ENCODE measurements at regions not wholly inside any gene's neighbourhood (a gene's known extent, or its start where the extent isn't known, plus 50 kb on each side); places are given as distances from the start of the nearest gene placed in this dataset.

- DNase-seq, result no peak
Observed at GRCh38 chr15:66950114-66950513, 115.3 kb upstream of the SMAD3 start.

GRCh38 chr15:66951531-66952320, 113.7 kb upstream of the SMAD3 start:
- DNase-seq, result no peak

GRCh38 chr15:66952756-66953522, 112.5 kb upstream of the SMAD3 start:
- DNase-seq, result no peak

- DNase-seq, result no peak
Observed at GRCh38 chr15:66953523-66954229, 111.7 kb upstream of the SMAD3 start.

GRCh38 chr15:66954601-66955000, 110.8 kb upstream of the SMAD3 start:
- no peak for DNase-seq

GRCh38 chr15:66955001-66955516, 110.3 kb upstream of the SMAD3 start:
- DNase-seq, result no peak

- no peak for DNase-seq
Observed at GRCh38 chr15:66955871-66956585, 109.4 kb upstream of the SMAD3 start.

GRCh38 chr15:66956672-66957430, 108.6 kb upstream of the SMAD3 start:
- DNase-seq, result no peak

GRCh38 chr15:66957431-66957720, 108.0 kb upstream of the SMAD3 start:
- DNase-seq, result no peak

GRCh38 chr15:66959066-66959465, 106.3 kb upstream of the SMAD3 start:
- no peak for DNase-seq

- DNase-seq, result no peak
Observed at GRCh38 chr15:66959875-66960274, 105.5 kb upstream of the SMAD3 start.

- no peak for DNase-seq
Observed at GRCh38 chr15:66960519-66960918, 104.9 kb upstream of the SMAD3 start.

- DNase-seq, result no peak
Observed at GRCh38 chr15:66961407-66961884, 104.0 kb upstream of the SMAD3 start.

GRCh38 chr15:66961901-66962300, 103.5 kb upstream of the SMAD3 start:
- DNase-seq, result no peak

- no peak for DNase-seq
Observed at GRCh38 chr15:66962522-66962921, 102.9 kb upstream of the SMAD3 start.

- DNase-seq, result no peak
Observed at GRCh38 chr15:66963084-66963483, 102.3 kb upstream of the SMAD3 start.

GRCh38 chr15:66963710-66964109, 101.7 kb upstream of the SMAD3 start:
- DNase-seq, result no peak

GRCh38 chr15:66964111-66964738, 101.2 kb upstream of the SMAD3 start:
- no peak for DNase-seq

- DNase-seq, result no peak
Observed at GRCh38 chr15:66964791-66965190, 100.6 kb upstream of the SMAD3 start.

- no peak for DNase-seq
Observed at GRCh38 chr15:66965201-66965900, 100.1 kb upstream of the SMAD3 start.

GRCh38 chr15:66966256-66966655, 99.1 kb upstream of the SMAD3 start:
- DNase-seq, result no peak

All from activated CD4-positive, alpha-beta T cell treated with anti-CD3 and anti-CD28 coated beads for 1 hour (primary cell).